ENCODE measurements at regions not wholly inside any gene's neighbourhood (a gene's known extent, or its start where the extent isn't known, plus 50 kb on each side); places are given as distances from the start of the nearest gene placed in this dataset.

DNA sequence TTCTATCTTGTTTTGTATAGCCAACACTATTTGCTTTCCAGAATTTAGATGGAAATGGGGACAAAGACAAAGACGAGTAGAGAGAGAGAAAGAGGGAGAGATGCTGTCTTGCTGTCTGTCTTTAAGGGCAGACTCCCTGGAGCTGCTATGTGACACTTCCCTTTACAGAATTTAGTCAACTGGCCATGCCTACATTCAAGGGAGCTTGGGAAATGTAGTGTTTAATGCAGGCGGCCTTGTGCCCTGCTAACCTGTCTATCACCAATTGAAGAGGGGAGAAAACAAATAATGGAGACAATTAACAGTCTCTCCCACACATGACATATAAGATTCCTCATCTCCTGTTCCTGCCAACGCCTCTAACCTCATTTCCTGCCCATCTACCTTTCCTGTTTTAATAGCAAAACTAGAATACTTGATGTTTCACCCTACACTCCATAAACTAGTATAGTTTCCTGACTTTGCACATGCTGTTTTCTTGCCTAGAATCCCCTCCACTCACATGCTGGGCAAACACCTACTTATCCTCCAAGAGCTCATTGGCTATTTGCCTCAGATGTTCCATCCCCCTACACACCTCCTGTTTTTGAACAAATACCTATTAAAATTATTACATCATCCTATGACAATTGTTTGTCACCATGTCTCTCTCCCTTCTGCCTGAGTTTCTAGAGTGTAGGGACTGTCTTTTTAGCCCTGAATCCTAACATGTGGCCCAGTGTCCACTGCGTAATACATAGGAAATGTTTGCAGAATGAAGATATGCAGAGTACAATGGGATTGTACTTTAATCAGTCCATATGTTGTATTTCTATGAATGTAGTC lies 117.2 kb downstream of the SLC25A24 start:
- DNase-seq: no peak

DNA sequence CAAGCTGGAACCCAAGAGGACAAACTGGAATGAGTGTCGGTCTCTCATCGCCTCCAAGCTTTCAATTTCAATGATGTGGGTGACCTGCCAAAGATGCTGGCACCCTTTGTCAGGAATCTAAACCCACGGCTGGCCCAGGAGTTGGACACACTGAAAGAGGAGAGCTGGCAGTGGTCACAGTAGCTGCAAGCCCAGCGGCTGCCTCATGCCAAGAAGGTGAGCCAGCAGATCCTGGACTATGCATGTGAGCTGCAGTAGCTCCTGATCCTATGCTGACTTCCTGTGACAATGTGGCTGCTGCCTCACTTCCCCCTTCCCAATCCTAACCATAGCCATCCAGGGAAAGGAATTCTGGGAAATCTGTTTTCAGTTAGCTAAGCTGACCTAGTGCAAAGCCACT lies 117.0 kb upstream of the VAV3 start:
- DNase-seq: peak; percentile 5

DNA sequence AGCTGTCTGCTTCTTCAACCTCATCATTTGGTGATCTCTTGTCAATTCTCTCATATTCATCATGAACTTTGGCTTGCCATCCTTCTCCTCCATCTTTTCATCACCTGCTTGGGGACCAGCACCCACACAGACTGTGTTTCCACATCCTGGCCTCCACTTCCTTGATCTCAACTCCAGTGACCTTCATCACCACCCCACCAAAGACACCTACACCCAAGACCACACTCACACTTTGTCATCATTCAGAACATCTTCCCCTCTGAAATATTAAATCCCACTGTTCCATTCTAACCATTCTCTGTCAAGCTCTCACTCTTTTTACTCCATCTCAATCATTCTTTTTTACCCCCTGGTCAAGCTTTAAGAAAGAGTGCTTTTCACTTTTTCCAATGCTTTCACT lies 115.5 kb upstream of the VAV3 start:
- DNase-seq: no peak

DNA sequence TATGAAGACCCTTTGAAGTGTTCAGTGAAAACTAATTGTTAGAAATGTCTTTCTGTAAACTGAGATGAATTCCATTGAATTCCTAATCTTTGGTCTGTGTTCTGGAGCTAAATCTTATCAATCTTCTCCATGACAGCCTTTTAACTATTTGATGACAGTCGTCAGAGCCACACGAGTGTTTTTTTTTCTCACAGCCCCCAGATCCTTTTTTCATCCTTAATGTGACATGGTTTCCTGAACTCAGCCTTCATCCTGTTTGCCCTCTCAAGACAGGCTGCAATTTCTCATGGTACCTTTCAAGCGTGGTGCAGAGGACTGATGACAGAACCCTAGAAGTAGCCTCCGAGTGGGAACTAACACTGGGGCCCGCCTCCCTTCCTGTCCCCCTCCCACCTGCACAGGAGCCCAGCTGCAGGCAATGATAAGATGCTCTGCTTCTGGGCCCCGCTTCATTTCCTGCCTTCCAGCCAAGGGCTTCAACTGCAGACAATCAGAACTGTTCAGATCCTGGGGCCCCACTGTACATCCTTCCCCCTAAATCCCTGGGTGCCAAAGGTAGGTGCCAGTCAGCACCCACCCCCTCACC lies 114.6 kb upstream of the VAV3 start:
- no peak for DNase-seq

DNA sequence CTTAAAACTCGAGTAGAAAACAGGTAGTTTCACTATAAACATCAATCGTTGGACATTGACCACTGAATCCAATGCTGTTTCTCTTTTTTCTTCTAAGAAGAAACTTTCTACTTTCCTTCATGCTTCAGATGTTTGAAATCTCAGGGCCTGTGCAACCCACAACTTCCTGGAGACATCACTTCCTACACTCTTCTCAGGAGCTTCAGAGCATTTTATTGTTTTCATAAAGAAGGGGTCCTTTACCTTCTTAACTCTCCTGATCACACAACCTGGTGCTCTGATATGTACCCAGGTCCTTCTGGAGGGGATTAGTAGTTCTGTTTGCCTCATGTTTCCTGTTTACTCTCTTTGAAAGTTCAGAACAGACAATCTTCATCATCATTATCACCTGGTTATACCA lies 113.0 kb upstream of the VAV3 start:
- DNase-seq: no peak

DNA sequence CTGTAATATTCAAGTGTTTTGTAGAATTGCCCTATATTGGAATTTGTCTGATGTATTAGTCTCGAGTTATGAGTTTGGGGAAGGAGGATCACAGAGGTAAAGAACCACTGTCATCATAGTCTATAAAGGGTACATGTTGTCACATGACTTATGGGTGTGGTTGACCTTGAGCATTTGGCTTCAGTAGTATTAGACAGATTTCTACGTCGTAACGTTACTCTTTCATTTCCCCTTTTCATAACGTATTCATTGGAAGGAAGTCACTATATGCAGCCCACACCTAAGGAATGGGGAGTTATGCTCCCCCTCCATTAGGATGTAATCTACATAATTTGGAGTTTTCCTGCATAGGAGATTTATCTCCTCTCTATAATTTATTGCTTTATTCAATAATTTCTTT lies 110.1 kb upstream of the VAV3 start:
- no peak for DNase-seq

DNA sequence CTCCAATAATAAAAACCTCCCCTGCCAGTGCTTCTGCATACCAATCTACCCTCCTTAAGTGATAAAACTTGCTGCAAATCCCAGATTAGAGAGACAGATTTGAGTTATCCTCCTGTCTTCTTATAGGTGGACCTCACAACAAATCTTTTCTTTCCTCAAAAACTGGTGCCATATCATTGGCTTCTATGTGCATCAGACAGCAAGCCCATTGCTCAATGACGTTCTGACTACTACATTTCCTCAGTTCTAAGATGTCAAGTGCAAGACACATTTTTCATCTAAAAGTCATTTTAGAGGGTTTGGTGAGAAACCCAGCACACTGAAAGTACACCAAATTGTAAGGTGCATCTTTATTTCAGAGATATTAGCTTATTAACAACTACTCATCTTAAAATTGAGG lies 107.8 kb upstream of the VAV3 start:
- no peak for DNase-seq

DNA sequence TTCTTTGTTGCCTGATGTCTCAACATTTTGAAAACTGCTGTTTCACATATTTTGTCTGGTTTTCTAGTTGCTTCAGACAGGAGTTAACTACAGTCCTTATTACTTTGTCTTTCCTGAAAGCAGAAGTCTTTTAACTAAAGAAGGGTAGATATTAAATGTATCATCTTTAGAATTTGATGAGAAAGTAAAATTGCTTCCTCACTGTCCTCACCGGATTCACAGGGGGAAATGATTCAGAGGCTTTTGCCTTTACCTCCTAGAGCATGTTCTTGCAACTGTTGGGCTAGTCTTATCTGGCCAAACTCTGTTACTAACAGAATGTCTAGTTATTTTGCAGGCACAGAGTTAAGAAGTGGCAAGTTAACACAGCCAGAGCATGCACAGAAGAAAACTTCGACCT lies 107.2 kb upstream of the VAV3 start:
- no peak for DNase-seq

DNA sequence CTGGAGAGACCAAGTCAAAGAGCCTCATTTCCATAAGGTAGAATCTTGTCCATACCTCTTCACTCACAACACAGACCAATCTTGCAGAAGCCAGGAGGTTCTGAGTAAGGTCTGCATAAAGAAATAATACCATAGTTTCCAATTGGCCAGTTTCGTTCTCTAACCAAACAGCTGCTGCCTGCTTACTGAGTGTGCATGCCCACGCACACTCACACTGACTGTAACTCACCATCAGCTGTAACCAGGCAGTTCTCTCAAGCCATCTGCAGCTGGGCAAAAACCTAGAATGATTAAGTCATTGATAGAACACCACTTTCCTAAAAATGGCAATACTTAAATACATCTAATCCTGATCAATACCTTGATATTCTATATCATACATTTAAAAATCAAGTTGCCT lies 106.6 kb upstream of the VAV3 start:
- no peak for DNase-seq

DNA sequence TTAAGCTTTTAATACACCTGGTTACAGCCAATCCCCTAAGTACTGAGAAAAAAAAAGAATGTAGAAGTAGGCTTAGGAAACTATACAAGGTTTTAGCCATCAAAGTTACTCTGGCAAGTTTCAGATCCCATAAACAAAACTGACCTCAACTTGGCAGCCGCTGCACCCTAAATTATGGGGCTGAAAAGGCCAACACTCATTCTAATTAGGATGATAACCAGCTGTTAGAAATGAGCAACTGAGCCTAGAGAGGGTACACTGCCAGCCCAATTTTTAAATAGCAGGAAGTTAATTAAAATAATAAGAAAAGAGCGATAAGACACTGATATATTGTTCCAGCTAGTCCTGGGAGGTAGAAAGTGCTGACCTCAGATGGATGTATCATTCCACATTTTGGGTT lies 105.7 kb upstream of the VAV3 start:
- no peak for DNase-seq

DNA sequence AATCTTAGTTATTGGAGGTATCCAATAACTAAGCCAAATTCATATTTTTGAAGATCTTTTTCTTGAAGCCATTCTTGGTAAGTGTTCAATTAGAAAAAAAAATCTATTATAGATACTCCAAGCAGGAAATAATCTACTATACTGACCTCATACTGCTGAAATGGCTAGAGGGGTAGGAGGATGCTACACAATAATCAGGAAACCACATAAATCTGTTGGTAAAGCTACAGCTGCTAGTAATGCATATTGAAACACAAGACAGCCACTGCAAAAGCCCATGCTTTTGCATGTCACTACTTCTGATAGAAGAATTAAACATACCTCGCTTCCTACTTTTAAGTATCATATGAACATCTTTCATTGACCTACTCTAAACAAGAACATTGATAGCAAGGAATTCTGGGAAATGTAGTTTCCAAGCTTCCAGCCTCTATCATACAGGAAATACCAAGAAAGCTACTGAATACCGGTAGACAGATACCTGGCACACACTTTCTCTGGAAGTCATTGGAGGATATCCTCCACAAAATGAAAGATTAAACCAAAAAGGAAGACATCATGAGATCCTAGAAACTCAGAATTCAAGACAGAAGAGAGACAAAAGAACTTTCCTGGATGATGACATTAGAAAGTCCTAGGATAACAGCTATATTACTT lies 103.0 kb upstream of the VAV3 start:
- DNase-seq: no peak

DNA sequence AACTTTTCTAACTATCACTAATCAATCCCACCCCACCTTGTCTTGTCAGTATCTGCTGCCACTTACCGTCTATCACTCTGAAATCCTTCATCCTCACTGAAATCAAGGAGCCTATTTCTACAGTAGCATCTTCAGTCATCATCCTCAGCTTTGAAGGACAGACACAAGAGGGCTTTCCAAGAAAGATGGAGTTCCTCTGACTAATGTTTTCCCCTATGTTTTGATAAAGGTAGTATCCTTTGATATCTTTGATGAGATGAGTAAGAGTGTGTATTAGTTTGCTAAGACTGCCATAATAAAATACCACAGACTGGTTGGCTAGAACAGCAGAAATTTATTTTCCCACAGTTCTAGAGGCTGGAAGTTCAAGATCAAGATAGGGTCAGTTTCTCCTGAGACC lies 101.8 kb upstream of the VAV3 start:
- no peak for DNase-seq

DNA sequence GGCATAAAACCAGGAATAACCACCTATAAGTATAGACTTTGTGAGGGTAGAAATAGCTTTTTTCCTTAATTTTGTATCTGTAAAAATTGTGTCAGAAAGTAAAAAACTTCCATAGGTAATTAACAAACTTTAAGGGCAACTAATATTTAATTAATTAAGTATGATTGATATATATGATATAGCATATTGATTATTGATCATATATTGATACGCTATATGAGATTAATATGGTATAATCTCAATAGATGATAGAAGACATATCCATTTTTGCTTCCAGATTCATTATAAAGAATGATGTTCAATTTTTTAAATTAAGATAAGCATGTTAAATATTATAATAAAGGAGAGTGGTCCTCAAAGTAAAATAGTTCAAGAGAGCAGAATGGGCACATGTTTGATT lies 99.3 kb upstream of the VAV3 start:
- no peak for DNase-seq

DNA sequence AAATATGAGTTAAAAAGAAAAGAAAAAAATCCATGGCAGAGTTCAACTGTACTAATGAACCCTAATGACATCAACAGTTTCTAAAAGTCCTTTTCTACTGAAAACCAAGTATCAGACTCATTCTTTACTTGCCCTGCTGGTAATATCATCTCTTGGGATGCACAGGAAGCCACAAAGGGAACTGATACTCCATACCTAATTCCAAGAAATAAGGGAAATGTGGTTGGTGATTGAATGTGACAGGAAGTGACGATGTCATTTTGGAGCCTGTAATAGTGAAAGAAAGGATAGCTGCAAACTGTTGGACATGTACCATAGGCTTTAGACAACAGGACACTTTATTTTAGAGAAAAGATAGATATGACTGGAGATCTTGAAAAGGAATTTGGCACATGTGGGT lies 98.7 kb upstream of the VAV3 start:
- DNase-seq: no peak

DNA sequence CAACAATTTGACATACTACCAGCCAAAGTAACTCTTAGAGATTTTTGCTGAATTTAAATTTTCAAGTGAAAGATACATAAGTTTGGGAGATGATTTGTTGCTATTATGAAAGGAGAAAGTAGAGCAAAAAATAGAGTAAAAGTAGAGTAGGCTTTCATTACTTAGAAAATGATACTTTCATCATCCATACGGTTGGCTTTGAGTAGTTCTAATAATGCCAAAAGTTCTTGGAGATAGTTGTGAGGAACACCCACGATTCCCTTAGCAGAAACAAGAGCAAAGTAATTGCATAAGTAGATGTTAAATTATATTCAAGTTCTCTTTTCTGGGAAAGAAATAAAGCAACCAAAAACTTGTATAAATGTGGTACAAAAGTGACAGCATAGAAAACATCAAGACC lies 95.0 kb upstream of the VAV3 start:
- DNase-seq: no peak

DNA sequence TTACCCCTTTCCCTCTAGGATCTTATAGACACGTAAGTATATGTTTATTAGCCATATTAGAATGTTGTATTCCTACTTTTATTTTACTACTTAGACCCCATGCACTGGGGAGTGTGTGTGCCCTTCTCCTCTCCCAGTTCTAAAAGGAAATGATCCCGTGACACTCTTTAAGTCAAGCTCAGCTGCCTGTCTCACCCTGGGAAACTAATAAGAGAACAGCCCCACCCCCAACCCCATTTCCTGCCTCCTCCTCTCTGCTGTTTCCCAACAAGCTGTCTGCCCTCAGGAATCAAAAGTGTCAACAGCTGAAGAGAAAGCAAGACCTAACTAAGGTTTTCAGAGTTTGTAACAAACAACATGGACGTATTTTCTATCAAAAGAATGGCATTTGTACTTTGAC lies 92.6 kb upstream of the VAV3 start:
- DNase-seq: no peak

DNA sequence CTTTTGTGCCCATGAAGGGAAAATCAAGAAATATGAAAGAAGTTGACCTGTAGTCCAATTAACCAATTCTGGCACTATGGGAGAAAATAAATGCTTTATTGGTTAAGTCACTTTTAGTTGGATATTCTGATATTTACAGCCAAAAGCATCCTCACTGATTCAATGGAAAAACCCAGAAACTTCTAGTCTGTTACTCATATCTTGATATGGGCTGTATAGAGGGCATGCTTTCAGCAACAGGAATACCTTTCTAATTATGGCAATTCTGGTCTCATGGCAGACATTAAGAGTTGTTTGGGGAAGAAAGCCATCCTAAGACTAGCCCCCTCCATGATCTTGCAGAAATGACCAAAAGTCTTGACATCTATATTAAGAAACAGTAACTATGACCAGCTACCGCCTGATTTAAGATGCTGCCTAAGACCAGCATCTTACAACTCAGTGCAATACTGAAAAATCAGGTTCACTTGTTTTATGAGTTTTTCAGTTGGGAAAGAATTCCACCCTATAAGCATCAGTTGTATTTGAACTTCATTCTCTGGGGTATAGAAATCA lies 91.5 kb upstream of the VAV3 start:
- no peak for DNase-seq

DNA sequence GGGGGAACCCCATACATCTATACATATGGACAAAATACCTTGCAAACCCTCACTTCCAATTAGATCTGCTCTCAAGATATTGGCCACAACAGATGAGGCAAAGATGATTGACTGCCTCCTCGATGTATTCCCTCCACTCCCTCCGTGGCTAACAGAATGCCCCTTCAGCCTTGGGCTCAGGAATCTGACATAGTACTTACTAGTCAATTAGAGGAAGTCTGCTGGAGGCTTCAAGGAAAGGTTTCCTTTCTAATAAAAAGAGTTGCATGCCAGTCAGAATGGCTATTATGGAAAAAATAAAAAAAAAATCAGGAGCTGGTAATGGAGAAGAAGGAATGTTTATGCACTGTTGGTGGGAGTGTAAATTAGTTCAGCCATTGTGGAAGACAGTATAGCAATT lies 90.4 kb upstream of the VAV3 start:
- no peak for DNase-seq

DNA sequence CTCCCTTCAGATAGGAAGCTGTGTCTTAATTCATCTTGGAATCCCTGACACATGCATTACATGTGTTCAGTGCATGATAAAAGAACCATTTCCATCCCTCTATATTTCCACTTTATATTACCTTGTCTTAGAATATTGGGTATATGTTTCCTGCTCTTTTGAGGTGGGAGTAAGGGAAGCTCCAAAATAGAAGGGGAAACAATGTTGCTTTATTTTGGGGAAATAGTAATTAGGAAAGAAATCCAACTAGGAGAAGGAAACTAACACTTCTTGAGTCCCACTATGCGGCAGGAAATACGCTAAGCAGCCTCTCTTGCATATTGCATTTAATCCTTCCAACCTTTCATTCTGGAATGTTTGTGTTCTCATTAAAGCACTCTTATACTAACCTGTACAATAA lies 89.4 kb upstream of the VAV3 start:
- DNase-seq: no peak

DNA sequence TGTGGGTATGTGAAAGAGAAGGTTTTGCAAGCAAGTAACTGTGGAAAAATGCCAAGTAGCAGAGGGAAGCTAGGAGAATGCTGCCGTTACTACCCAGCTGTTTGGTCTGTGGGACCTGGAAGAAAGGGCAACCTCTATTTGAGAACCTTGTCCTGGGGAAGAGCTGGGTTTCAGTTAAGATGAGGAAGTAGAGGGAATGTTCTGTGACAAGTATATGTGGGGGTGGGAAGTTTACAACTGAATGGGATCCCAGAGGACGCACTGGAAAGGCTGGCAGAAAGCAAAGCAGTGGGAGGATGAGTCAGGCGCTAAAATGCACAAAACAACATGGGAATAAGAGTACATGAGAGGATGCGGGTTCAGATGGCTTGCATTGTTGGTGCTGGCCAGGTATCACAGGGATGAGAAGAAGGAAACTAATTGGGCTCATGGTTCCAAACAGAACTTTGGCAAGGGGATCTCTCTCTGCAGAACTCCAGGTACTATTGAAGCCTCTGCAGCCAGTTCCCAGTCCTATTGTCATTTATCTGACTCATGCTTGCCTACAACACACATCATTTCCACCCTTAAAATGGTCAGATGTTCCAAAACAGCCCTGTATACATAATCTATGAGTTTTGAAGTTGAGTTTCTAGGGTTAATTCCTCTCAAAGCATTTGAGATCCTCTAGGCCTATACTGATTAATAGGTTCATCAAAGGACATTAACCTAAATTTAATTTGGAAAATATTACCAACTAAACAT lies 88.5 kb upstream of the VAV3 start:
- peak; percentile 6 for DNase-seq

DNA sequence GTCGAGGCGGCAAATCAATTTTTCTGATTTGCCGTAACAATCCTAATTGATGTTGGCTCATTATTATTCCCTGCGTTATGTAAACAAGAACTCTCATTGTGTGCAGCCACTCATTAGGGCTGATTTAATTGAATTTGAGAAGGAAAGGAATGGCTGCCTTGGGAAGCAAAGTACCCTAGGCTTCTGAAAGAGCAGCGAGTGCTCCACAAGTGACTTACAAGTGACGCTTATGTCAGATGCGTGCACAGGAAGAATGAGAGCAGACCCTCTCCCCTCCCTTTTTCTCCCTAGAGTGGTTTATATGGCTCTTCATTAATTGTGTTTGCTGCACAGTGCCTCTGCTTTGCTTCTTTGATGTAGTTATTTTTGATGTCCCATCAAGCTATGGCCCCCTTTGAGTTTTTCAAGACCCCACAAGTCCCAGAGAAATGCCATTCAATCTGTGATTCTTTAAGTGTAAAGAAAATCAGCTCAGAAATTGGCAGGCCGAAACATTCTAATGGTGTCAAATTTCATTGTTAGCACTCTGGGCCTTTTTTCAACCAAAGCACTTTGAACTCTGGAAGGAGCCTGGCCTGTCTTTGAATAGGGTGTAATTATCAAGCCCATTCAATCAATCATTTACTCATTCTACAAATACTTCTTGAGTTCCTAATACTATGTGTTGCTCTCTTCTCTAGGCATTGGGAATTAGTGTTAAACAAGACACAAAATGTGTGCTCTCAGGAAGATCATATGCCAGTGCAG lies 86.8 kb upstream of the VAV3 start:
- DNase-seq: no peak
